H9 (cell line): ENCODE measurements at regions not wholly inside any gene's neighbourhood (a gene's known extent, or its start where the extent isn't known, plus 50 kb on each side); places are given as distances from the start of the nearest gene placed in this dataset.

Experiments used
- DNase-seq: peaks from one replicate; pipeline ENCODE4 v3.0.0-alpha.2; 2017
- H2AFZ ChIP-seq: one replicate; pipeline ENCODE4 v1.6.1; 2013; ENCODE audit warnings: mild to moderate bottlenecking, low read length, control low read depth, moderate library complexity
- H2AK5ac ChIP-seq: 2 replicates; pipeline ENCODE4 v1.6.1; 2013; ENCODE audit warnings: low read length, control low read depth, mixed read lengths; ENCODE audit not compliant: insufficient read length
- H2BK120ac ChIP-seq: one replicate; pipeline ENCODE4 v1.6.1; 2013; ENCODE audit warnings: low read depth, mild to moderate bottlenecking, low read length, control low read depth, inconsistent platforms; ENCODE audit not compliant: poor library complexity, severe bottlenecking
- H2BK12ac ChIP-seq: 2 replicates; pipeline ENCODE4 v1.6.1; 2013; ENCODE audit warnings: low read length, control low read depth, mixed read lengths, low read depth; ENCODE audit not compliant: insufficient read length
- H2BK15ac ChIP-seq: 2 replicates; pipeline ENCODE4 v1.6.1; 2013; ENCODE audit warnings: low read depth, low read length, control low read depth
- H2BK20ac ChIP-seq: one replicate; pipeline ENCODE4 v1.6.1; 2013; ENCODE audit warnings: low read depth, mild to moderate bottlenecking, low read length, control low read depth, inconsistent platforms; ENCODE audit not compliant: poor library complexity, severe bottlenecking
- H2BK5ac ChIP-seq: 2 replicates; pipeline ENCODE4 v1.6.1; 2013; ENCODE audit warnings: low read length, control low read depth, mixed read lengths; ENCODE audit not compliant: insufficient read length
- H3K14ac ChIP-seq: 2 replicates; pipeline ENCODE4 v1.6.1; 2013; ENCODE audit warnings: low read length, control low read depth; ENCODE audit not compliant: insufficient read depth
- H3K18ac ChIP-seq: 2 replicates; pipeline ENCODE4 v1.6.1; 2013; ENCODE audit warnings: low read depth, mild to moderate bottlenecking, mixed read lengths, low read length, control low read depth; ENCODE audit not compliant: insufficient read length
- H3K23ac ChIP-seq: 2 replicates; pipeline ENCODE4 v1.6.1; 2013; ENCODE audit warnings: low read length, control low read depth, mixed read lengths, low read depth; ENCODE audit not compliant: insufficient read length
- H3K23me2 ChIP-seq: 2 replicates; pipeline ENCODE4 v1.6.1; 2013; ENCODE audit warnings: low read depth, mild to moderate bottlenecking, mixed read lengths, low read length, control low read depth; ENCODE audit not compliant: insufficient read length, poor library complexity, severe bottlenecking
- H3K27ac ChIP-seq: 2 replicates; pipeline ENCODE4 v1.5.1; 2013; ENCODE audit warnings: low read length, control low read depth, mixed read lengths, low read depth; ENCODE audit not compliant: insufficient read length
- H3K27me3 ChIP-seq: 2 replicates; pipeline ENCODE4 v1.6.1; 2013; ENCODE audit warnings: low read length, control low read depth, inconsistent platforms; ENCODE audit not compliant: insufficient read depth
- H3K4ac ChIP-seq: 2 replicates; pipeline ENCODE4 v1.6.1; 2013; ENCODE audit warnings: low read depth, mild to moderate bottlenecking, control low read depth, inconsistent platforms, low read length, moderate library complexity
- H3K4me1 ChIP-seq: 2 replicates; pipeline ENCODE4 v1.6.1; 2013; ENCODE audit warnings: low read length, control low read depth, inconsistent platforms; ENCODE audit not compliant: insufficient read depth
- H3K4me2 ChIP-seq: 2 replicates; pipeline ENCODE4 v1.6.1; 2013; ENCODE audit warnings: low read length, control low read depth, mixed read lengths; ENCODE audit not compliant: insufficient read length, insufficient read depth
- H3K56ac ChIP-seq: 2 replicates; pipeline ENCODE4 v1.6.1; 2013; ENCODE audit warnings: low read depth, mild to moderate bottlenecking, mixed read lengths, low read length, control low read depth; ENCODE audit not compliant: insufficient read length
- H3K79me1 ChIP-seq: 2 replicates; pipeline ENCODE4 v1.6.1; 2013; ENCODE audit warnings: low read depth, mild to moderate bottlenecking, moderate library complexity, low read length, control low read depth, inconsistent platforms; ENCODE audit not compliant: insufficient read depth, poor library complexity, severe bottlenecking
- H3K79me2 ChIP-seq: 2 replicates; pipeline ENCODE4 v1.6.1; 2013; ENCODE audit warnings: low read length, control low read depth, inconsistent platforms; ENCODE audit not compliant: insufficient read depth
- H3K9ac ChIP-seq: 2 replicates; pipeline ENCODE4 v1.6.1; 2013; ENCODE audit warnings: low read length, control low read depth, mixed read lengths; ENCODE audit not compliant: insufficient read length; ENCODE audit errors: extremely low read depth
- H3K9me3 ChIP-seq: one replicate; pipeline ENCODE4 v1.6.1; 2013; ENCODE audit warnings: low read depth, low read length, inconsistent platforms; ENCODE audit not compliant: control insufficient read depth
- H3T11ph ChIP-seq: one replicate; pipeline ENCODE4 v1.6.1; 2013; ENCODE audit warnings: mild to moderate bottlenecking, low read length, control low read depth, inconsistent platforms
- H4K20me1 ChIP-seq: one replicate; pipeline ENCODE4 v1.6.1; 2013; ENCODE audit not compliant: control insufficient read depth, insufficient read length, insufficient read depth
- H4K5ac ChIP-seq: 2 replicates; pipeline ENCODE4 v1.6.1; 2013; ENCODE audit warnings: low read depth, mild to moderate bottlenecking, mixed read lengths, low read length, control low read depth; ENCODE audit not compliant: insufficient read length
- H4K8ac ChIP-seq: replicated peaks from 2 replicates; pipeline ENCODE4 v1.6.1; 2013; ENCODE audit warnings: low read length, control low read depth, mixed read lengths, low read depth; ENCODE audit not compliant: insufficient read length
- H4K91ac ChIP-seq: 2 replicates; pipeline ENCODE4 v1.6.1; 2013; ENCODE audit warnings: low read depth, mild to moderate bottlenecking, moderate library complexity, mixed read lengths, low read length, control low read depth; ENCODE audit not compliant: insufficient read length
- H3K27ac Mint-ChIP-seq, 3 experiments: 2 replicates in 2 of 3; 3 replicates in 1 of 3; pipeline ENCODE4 v1.8.0; 2020 to 2021; ENCODE audit warnings: mixed read lengths in 3 of 3, mild to moderate bottlenecking in 1 of 3, moderate library complexity in 1 of 3
- H3K27me3 Mint-ChIP-seq: 2 replicates; pipeline ENCODE4 v1.8.0; 2021; ENCODE audit warnings: low read depth, mild to moderate bottlenecking, moderate library complexity, mixed read lengths
- H3K36me3 Mint-ChIP-seq, 3 experiments: 2 replicates in 2 of 3; 3 replicates in 1 of 3; pipeline ENCODE4 v1.8.0; 2020 to 2021; ENCODE audit warnings: low read depth in 3 of 3, mixed read lengths in 3 of 3; ENCODE audit not compliant: insufficient read depth in 1 of 3
- H3K4me1 Mint-ChIP-seq, 2 experiments: 2 replicates each; pipeline ENCODE4 v1.8.0; 2020; ENCODE audit warnings: mixed read lengths in 2 of 2
- H3K4me3 Mint-ChIP-seq, 2 experiments: 2 replicates in 1 of 2; 3 replicates in 1 of 2; pipeline ENCODE4 v1.8.0; 2020 to 2021; ENCODE audit warnings: mild to moderate bottlenecking in 2 of 2, mixed read lengths in 2 of 2, moderate library complexity in 1 of 2
- H3K9me3 Mint-ChIP-seq, 2 experiments: 2 replicates in 1 of 2; 3 replicates in 1 of 2; pipeline ENCODE4 v1.8.0; 2020; ENCODE audit warnings: mild to moderate bottlenecking in 2 of 2, mixed read lengths in 2 of 2, moderate library complexity in 1 of 2
- CTCF ChIP-seq: fragments of 200-600 bp; sonication (generic); conservative IDR thresholded peaks from 3 replicates; pipeline ENCODE4 v1.8.0; 2021; ENCODE audit warnings: antibody characterized with exemption, mild to moderate bottlenecking
- WGBS: extraction: QIAGEN DNeasy Blood & Tissue Kit; methylation state at CpG from one replicate; pipeline ENCODE4 v1.1.7; 2013; ENCODE audit warnings: missing lambda C conversion rate, low lambda C conversion rate, mixed read lengths; ENCODE audit not compliant: insufficient read length; ENCODE audit errors: extremely low coverage; 5-methylcytosine and 5-hydroxymethylcytosine counted together

GRCh38 chr5:156137071-156137869 is 189.7 kb upstream of the SGCD start:
- Histone ChIP-seq H2BK5ac (no peak overlapping the region), H3K56ac (no peak overlapping the region), H3K9ac (no peak overlapping the region), H3K14ac (no peak overlapping the region), H2BK20ac (no peak overlapping the region), H4K8ac (no peak overlapping the region), H4K5ac (no peak overlapping the region), H2BK12ac (no peak overlapping the region), H2AFZ (no peak overlapping the region), H3T11ph (no peak overlapping the region), H4K20me1 (no peaks in the 10 kb centered on the region), H3K9me3 (no peaks in the 10 kb centered on the region), H3K4me1 (peaks cover 3% of the 10 kb centered on the region; the same call in 1 of the 2 replicates), H2AK5ac (no peak overlapping the region), H2BK120ac (no peak overlapping the region), H3K4ac (no peak overlapping the region), H3K79me2 (no peaks in the 10 kb centered on the region), H3K4me2 (no peak overlapping the region), H3K18ac (no peak overlapping the region), H4K91ac (no peak overlapping the region), H3K79me1 (no peaks in the 10 kb centered on the region), H3K23me2 (no peaks in the 10 kb centered on the region), H2BK15ac (no peak overlapping the region), H3K23ac (no peak overlapping the region), H3K27me3 (no peaks in the 10 kb centered on the region), H3K27ac (no peak overlapping the region)
- Mint-ChIP-seq H3K36me3 (peaks cover 1 to 3% (median 3%) of the 10 kb centered on the region in 3 experiments; a peak in 4 of 7 replicates), H3K4me1 (peaks cover 4 to 5% of the 10 kb centered on the region in 2 experiments; a peak in 3 of 4 replicates), H3K27ac (no peak overlapping the region), H3K9me3 (peaks cover 2 to 3% of the 10 kb centered on the region in 2 experiments; a peak in 4 of 5 replicates), H3K27me3 (no peaks in the 10 kb centered on the region), H3K4me3 (no peak overlapping the region)
- no peak for DNase-seq
- no CpG with 5 or more reads among the region's 5 CpGs for WGBS
- no peak for TF ChIP-seq CTCF
